ENCODE measurements at regions not wholly inside any gene's neighbourhood (a gene's known extent, or its start where the extent isn't known, plus 50 kb on each side); places are given as distances from the start of the nearest gene placed in this dataset.

DNA sequence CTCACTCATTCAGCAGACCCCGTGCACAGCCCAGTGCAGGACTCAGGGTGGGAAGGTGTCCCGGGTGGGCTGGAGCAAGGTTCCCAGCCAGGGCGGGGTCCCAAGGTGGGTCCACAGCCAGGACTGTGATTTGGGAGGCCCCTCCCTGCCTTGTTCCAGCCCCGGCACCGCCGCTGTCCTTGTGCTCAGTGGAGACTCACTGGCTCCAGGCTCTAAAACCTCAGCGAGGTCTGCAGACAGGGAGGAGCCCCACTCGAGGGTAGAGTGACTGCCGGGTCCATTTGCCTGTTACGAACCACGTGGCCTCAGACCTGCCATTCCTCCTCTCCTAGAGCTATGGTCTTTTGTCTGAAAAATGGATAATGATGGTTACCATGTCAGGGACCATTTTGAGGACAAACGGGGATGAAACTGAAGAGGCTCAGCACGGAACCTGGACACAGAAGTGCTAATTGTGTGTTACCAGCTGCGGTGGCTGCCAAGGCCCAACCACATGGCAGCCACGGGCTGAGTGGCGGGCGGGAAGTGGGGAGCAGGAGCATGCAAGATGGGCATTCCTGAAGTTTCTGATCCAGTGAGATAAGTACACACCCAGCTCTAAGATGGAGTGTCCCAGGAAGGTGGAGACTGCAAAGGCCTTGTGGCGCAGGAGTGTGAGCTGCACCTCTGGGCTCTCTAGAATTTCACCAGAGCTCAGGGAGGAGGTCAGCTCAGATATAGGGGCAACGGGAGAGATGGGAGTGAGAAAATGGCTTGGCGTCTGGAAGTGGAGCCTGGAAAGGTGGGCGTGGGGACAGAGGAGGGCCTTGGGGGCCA, 317.6 kb downstream of the SEC14L1 start:
- DNase-seq (ENCODE audit: low spot score) = no peak

DNA sequence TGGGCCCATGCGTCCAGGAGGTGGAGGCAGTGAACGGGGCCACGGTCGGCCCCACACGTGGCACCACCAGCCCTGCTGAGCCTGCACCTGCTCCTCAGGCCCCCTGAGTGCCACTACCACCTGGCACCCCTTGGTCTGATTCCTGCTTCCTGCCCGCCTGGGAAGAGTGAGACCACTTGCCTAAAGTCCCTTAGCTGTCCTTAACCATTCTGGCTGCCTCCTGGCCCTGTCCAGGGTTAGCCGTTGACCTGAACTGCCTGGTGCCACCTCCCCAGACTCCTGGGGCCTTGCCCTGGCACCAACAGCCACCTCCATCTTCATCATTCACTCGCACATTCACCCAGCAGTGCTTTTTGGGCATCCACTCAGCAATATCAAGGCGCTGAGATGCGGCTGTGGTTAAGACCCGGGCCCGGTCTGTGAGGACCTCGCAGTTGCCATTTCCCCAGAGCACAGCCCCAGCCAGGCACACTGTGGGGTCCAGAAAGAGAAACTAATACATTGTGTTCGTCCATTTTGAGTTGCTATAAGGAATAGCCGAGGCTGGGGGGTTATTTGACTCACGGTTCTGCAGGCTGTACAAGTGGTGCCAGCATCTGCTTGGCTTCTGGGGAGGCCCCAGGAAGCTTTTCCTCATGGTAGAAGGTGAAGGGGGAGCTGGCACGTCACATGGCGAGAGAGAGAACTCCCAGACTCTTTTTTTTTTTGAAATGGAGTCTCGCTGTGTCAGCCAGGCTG, 318.4 kb downstream of the SEC14L1 start:
- DNase-seq (ENCODE audit: low spot score) = no peak

DNA sequence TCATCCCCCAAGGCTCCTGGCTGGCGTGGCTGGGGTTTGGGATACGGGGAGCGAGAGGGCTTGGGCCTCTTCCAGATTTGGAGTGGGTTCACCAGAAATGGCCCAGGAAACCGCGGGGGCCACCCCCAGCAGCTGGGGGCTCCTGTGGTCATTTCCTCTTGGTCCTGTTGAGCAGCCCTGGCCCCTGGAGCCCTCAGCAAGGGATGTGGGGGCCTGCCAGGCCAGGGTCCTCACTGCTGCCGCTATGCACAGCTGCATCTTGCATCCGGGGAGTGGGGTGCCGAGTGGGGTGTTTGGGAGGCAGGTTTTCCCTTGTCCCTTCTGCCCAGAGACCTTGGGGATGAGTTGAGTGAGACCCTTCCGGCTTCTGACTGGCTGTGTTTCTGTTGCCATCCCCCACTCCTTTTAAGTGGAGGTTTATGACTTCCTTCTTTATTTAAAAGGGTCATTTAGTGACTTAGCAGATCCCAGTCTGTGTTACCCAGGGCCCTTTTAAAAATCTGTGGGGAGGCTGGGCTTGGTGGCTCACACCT, 319.8 kb downstream of the SEC14L1 start:
- DNase-seq (ENCODE audit: low spot score) = no peak

DNA sequence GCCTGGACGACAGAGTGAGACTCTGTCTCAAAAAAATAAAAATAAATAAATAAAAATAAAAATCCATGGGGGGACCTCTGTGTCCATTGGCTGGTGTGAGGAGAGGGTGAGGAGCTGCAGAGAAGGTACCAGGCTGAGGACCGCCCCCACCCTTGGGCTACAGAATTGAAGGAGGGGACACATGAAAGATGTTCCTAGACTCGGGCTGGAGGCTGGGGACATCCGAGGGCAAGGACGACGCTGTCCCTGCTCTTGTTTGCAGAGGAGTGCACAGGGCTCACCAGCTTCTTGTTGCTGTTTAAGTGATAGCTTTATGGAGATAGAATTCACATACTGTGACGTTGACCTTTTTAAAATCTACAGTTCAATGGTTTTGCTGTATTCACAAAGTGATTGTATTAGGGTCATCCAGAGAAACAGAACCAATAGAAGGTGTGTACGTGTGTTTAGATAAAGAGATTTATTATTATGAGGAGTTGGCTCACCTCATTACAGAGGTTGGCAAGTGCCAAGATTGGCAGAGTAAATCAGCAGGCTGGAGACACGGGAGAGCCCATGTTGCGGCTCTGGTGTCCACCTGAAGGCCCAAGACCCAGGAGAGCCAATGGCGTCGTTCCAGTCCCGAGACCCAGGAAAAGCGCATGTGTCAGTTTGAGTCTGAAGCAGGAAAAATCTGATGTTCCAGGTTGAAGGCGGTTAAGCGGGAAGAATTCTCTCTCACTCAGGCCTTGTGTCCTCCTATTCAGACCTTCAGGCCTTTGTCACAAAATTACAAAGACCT, 320.7 kb downstream of the SEC14L1 start:
- DNase-seq (ENCODE audit: low spot score) = no peak

DNA sequence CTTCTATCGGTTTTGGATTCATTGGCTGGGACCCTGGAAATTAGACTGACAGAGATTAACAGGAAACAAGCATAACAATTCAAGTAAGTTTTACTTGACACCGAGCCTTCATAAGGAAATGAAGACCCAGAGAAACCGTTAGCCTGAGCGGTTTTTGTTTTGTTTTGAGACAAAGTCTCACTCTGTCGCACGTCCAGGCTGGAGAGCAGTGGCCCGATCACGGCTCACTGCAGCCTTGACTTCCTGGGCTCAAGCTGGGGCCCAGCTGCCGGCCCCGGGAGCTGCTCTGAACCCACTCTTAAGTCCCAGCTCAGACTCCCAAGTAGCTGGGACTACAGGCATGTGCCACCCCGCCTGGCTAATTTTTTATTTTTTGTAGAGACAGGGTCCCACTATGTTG, 321.3 kb downstream of the SEC14L1 start:
- DNase-seq (ENCODE audit: low spot score) = no peak

DNA sequence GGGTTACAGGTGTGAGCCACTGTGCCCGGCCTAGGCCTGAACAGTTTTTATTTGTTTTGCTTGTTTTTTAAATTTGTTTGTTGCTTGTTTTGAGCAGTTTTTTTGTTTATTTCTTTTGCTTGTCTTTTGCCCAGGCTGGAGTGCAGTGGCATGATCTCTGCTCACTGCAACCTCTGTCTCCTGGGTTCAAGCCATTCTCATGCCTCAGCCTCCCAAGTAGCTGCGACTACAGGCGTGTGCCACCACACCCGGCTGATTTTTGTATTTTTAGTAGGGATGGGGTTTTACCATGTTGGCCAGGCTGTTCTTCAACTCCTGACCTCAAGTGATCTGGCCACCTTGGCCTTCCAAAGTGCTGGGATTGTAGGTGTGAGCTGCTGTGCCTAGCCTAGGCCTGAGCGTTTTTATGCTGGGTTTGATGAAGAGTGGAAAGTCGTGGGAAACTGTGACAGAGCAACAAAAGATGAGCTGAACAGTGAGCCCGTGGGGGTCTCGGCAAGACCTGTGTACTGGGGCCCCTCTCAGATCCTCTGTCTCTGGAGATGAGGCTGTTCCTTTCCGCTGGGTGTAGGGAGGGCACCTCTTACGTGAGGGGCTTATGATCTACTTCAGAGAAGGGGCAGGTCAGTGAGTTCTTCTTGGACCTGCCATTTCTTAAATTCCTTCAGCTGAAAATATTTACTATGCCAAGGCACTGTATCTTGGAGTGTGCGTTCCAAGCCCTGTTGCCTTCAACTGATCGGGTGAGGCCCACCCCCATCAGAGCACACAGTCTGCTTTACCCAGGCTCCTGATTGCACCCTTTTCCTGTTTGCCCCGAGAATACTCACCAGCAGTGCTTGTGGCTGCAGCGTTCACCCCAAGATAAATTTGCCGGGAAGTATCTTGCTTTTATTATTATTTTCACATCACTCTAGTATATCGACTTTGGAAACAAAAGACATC, 322.1 kb downstream of the SEC14L1 start:
- DNase-seq (ENCODE audit: low spot score) = no peak

DNA sequence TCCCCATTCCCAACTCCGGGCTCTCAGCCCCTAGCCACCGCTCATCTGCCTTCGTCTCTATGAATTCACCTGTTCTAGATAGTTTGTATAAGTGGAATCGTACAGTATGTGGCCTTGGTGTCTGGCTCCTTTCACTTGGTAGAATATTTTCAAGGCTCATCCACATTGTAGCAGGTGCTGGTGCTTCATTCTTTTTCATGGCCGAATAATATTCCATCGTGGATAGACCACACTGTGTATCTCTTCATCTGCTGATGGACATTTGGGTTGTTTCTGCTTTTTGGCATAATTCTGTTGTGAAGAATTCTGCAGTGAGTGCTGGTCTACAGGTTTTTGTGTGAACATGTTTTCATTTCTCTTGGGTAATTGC, 324.2 kb downstream of the SEC14L1 start:
- no peak for DNase-seq (ENCODE audit: low spot score)

DNA sequence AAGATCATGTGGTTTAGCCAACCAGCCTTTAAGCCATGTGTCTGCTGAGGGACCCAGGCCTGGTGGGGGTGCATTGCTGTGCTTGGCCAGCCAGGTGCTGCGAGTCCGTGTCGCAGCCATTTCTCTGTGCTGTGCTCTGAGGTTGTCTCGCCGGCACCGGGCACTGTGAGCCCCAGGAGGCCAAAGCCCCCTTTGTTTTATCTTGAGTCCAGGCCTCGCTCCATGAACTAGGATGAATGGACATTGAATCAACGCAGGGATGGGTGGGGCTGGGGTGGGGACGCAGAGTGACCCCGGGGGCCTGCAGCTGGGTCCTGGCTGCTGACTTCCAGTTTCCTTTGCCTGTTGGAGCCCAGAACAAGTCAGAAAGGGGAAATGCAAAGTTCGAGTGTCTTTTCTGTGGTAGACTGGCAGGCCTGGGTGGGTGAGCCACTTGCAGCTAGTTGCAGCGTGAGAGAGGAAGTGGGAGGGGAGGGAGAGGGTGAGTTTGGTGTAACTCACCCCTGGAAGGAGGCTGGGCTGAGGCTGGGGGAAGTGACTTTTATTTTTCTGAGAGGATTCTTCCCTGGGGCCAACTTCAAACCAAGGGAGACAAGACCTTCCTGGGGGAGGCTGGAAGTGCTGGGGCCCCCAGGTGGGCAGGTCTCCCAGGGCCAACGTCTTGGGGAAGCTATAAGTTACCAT, 324.7 kb downstream of the SEC14L1 start:
- peak; percentile 82 for DNase-seq (ENCODE audit: low spot score)

DNA sequence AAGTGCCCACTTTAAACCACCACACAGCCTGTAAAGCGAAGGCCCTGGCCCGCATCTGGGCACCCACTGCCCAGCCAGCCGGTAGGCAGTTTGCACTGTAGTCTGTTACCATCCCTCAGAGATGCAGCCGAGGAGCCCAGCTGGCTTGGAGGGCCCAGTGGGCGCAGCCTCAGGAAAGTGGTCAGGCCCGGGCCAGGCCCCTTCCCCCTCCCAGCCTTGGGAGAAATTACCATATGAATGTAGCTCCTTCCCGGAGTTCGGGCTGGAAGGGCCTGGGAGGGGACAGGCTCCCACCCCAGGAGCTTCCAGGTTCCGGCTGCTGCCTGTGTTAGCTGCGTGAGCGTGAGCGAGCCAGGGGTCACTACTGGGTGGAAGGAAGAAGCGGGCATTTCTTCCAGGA, 325.4 kb downstream of the SEC14L1 start:
- DNase-seq (ENCODE audit: low spot score) = no peak

DNA sequence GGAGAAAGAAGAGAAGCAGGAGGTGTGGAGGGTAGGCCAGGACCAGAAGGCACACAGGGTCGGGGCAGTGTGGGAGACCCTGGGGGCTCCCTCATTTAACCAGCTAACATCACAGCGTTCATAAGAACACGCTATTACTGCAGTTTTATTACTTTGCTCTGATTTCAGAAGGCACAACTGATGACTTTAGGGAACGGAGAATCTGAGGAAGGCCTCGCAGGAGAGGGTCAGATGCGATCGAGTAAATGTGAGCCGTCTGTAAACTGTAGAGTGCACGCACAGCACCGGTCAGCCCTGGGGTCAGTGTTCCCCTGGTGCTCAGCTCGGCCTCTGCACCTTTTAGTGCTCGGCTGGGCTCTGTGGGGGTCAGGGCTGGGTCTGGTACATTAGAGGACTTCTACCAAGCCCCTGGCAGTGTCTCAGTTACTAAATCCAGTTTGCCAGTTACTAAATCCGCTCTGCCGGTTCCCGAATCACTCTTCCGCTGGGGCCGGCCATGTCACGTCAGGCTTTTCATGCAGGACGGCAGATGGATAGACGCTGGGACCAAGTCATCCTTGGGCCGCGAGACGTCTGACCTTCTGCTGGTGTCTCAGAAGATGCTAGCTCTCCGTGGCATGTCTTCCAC, 325.9 kb downstream of the SEC14L1 start:
- DNase-seq (ENCODE audit: low spot score) = no peak

DNA sequence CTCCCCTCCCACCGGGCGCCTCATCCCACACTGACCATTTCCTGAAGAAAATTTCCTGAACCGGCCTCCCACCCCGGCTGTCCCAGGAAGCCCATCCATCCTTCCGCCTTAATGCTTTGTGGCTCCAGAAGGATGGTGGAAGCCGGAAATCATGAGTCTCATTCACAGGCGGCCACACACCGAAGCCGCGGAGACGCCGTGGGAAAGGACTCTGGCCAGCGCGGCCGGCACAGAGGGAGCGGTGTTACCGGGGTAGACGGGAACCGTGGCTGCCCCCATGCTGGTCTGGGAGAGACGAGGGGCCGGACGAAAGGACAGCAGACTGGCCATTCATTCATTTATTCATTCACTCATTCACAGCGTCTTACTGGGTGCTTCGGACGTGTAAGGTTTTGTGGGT, 326.8 kb downstream of the SEC14L1 start:
- DNase-seq (ENCODE audit: low spot score) = no peak

DNA sequence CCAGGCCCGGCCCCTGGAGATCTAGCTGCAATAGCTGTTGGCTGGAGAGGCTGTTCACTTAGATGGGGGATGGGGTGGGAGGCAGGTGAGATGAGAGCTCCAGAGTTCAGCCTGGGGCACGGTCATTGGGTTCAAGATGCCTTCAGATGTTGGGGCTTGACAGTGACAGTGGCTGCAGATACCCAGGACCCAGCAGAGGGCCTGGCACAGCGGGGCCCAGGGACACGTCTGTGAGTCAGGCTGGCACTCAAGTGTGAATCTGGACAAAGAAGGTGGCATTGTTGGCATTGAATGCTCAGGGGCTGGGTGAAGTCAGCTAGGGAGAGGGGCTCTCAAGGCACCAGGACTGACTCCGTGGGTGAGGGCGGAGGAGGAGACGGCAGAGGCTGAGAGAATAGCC, 328.1 kb downstream of the SEC14L1 start:
- DNase-seq (ENCODE audit: low spot score) = no peak

DNA sequence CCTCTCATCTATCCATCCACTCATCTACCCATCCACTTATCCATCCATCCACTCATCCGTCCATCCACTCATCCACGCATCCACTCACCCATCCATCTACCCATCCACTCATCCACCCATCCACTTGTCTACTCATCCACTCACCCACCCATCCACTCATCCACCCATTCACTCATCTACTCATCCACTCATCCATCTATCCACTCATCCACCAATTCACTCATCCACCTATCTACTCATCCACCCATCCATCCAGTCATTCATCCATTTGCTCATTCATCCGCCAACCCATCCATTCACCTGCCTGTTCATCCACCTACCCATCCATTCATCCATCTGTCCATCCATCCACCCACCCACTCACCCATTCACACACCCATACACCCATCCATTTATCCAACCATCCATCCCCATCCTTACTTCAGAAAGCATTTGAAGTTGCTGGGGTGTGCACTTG, 329.6 kb downstream of the SEC14L1 start:
- DNase-seq (ENCODE audit: low spot score) = no peak

DNA sequence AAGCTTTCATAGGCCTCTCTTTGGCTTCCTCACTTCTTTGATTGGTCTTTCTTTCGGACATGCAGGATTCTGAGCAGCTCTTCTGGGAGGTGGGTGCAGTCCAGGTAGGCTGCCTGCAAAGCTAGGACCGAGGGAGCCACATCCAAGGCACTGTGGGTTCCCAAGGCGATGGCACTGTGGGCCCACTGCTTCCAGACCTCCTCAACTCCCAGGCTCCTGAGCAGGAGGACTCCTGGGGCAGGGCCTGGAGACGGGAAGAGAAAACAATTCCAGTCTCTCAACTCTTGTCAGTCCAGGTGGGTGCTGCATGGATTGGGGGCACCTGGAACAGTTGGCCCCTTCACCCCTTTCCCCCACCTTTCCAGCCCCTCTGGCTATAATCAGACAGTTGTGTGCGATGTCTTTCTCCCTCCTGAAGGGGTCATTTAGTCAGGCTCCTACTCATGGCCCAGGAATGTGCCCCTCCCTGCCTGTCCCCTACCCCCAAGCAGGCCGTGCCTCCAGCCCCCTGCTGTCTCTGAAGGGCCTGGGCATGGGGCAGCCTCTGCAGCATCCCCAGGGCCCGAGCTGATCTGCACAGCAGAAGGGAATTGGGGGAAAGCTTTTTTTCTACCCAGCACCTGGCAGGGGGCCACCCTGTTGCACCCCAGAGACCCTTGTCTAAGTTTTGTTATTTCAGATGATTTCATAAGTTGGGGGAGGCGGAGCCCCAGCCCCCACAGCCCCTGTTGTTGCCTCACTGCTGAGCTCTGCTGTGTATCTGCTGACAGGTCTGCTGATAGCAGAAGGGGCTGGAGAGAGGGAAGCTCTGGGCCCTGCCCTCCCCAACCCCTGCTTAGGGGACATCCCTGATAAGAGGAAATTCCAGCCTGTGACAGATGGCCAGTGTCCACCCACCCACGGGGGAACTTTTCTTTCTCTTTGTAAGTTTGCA, 330.3 kb downstream of the SEC14L1 start:
- DNase-seq (ENCODE audit: low spot score) = no peak

DNA sequence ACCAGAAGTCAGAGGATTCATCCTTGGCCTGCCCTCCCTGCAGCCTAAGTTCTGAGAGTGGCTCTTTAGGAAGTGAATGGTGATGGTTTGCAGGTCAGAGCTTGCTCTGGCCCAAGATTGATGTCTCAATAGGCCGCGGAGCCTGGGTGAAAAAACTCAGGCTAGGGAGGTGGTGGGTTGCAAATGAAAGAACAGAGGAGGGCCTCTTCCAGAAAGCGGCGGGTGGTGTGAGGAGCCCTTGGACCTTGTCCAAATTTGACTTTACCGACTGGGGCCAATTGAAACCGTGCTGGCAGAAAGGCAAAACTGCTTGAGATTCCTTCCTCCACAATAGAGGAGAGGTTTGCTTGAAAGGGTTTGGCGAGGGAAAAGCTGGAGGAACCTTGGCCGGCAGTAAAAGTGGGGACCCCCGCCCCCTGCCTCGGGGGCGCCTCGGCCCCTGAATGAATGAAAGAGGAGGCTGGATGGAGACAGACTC, 331.3 kb downstream of the SEC14L1 start:
- DNase-seq (ENCODE audit: low spot score) = peak; percentile 45

DNA sequence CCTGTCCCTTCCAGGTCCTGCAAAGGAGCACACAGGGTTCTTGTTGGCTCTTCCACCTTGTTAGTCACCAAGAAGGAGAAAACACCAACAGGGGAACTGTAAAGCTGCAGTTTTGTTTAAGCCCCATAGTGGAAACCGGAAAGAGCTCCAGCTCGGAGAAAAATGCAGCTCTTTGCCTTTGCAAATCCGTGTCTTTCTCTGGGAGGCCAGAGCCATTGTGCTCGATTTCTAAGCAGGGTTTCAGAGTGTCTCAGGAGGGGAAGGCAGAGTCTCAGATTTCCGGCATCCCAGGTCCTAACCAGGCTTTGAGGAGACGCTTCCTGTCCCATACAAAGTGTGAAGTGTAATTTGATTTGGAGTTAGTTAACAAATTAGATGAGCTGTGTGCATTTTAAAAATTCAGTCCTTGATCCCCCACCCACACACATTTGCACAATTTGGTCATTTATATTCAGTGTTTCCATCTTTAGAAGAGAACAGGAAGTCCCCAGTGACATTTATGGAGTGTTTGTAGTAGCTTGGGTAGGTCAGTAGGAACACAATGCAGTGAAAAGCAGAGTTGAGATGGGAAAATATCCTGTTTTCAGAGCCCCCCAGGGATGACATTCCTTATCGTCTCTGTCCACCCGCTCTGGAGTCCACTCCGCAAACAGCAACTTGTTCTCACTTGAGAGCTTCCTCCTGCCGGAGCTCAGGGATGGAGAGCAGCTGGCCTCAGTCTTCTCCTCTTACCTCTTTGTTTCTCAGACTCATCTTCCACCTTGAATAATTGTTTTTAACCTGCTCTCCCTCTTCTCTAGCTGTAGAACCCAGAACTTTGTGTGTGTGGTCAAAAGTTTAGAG, 331.9 kb downstream of the SEC14L1 start:
- peak; percentile 38 for DNase-seq (ENCODE audit: low spot score)

DNA sequence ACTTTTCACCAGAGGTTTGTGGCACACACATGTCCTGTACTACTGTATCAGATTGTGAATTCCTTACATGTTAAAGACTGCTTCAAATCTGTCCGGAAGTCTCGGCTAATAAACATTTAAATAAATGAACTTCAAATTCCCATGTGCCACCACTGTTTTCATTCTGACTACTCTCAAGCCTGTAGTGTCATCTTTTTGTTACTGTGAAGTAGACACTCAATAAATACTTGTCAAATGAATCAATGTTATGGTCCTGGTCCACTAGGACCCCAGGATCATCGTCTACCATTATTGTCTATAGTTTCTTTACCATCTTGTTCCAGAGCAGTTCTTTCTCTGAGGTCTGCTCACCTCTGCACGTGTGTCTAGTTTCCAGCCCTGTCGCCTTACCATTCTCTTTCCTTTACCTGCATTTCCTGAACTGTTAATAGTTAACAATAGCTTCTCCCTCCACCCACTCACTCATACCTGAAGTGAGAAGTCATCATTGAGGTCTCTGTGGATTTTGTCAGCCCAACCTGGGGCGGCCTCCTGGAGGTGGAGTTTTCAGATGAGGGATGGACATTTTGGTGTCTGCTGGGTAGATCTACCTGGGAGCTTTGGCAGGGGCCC, 333.0 kb downstream of the SEC14L1 start:
- DNase-seq (ENCODE audit: low spot score) = no peak
